Endometrium (tissue), 2 donors: ENCODE measurements at regions not wholly inside any gene's neighbourhood (a gene's known extent, or its start where the extent isn't known, plus 50 kb on each side); places are given as distances from the start of the nearest gene placed in this dataset.
A peak's percentile ranks its signal among the peaks of the same experiment; 100 is the strongest.
"Not testable (repeated sequence)": the region's sequence is repeated elsewhere in the genome, so short reads cannot be mapped to it uniquely, and the experiment has no call there.

Experiments used
- FAIRE-seq: peaks from 2 replicates; lab custom pipeline; 2012; peaks lifted over from hg19 to GRCh38; lab: Jason Lieb, UNC
- donor health status: control.
- donor health status: control.

DNA sequence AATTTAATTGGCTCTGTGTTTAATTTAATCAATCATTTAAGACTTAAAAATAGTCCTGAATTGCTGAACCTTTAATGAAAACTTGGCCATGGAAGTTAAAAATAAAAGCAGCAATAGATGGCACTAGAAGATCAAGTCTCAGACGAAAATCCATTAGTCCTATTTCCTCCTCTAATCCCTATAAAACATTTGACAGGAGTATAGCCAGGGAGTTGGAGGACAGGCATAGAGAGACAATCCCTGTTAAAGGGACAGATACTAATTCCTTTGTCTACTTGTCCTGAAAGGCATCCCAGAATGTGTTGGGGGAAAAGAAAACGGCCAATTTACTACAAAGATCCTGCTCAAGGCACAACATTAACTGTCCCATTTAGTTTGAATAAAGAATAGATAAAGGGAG is 276.3 kb upstream of the TACR3 start:
- FAIRE-seq: no peak

DNA sequence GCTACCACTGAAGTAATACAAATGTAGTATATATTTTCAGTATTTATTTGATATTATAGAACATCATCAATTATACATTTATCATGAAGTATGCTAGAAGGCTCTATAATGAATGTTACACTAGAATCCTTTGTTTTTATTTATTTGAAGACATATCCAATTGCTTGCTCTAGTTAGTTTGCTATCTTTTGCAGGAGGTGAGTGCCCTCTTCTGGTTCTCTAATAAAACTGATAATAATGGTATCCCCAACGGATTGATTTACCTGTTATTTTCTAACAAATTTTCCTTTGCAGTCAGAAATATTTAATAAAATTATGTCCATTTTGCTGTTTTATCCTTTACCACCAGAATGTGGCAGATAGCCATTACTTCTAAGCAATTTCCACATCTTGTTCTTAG is 274.3 kb upstream of the TACR3 start:
- FAIRE-seq: no peak

DNA sequence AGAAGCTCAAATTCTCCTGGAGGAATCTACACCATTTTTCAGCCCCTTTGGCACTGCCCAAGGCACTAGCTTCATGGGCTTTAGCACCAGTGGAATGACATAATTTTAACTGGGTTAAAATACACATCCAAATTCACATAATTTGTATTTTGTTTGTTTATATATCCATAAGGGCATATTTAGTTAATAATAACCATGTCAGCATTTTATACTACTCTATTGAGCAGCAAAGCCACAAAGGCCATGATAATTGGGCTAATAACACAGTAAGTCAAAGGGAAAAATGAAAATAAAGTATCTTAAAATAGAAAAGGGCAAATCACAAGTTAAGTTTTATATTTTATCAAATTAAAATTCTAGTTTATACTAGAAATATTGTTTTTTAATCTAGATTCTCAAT is 262.7 kb upstream of the TACR3 start:
- no peak for FAIRE-seq

DNA sequence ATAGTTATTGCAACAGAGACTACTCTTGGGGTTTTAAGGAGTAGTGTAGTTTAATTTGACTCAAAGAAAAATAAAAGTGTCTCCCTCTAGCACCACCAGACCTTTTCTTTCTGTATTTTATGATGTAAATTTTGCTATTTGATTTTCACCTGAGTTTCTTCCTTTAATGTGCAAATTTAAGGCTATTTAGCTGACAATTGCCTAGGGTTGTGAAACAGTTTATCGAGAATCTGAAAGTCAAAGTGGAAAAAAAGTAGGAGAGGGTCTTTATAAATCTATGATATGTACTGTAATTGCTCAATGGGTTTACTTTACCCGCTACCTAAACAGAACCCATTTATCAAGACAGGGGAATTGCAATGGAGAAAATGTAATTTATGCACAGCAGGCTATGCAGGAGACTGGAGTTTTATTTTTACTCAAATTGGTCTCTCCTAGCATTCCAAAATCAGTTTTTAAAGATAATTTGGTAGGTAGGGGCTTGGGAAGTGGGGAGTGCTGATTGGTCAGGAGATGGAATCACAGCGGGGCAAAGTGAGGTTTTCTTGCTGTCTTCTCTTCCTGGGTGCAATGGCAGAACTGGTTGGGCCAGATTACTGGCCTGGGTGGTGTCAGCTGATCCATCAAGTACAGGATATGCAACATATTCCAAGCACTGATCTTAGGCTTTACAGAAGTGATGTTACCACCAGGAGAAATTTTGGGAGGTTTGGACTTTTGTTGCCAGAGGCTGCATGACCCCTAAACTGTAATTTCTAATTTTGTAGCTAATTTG is 228.6 kb upstream of the TACR3 start:
- FAIRE-seq: no peak

DNA sequence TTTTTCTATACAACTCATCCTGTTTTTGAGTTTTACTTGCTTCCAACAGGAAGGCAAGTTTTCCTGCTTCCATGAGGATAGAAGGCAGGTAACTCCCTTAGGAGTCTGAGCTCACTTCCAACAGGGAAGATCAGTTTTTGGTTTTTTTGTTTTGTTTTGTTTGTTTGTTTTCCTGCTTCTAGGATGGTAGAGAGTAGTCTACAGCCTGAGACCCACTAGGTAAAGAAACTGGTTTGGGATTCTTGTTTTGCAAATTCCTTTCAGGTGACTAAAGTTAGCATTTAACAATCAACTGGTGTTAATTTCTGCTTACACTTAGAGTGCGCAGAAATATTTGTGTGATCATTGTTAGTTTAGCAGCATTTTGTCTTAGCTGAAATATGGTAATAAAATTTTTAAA is 227.8 kb upstream of the TACR3 start:
- FAIRE-seq: no peak

DNA sequence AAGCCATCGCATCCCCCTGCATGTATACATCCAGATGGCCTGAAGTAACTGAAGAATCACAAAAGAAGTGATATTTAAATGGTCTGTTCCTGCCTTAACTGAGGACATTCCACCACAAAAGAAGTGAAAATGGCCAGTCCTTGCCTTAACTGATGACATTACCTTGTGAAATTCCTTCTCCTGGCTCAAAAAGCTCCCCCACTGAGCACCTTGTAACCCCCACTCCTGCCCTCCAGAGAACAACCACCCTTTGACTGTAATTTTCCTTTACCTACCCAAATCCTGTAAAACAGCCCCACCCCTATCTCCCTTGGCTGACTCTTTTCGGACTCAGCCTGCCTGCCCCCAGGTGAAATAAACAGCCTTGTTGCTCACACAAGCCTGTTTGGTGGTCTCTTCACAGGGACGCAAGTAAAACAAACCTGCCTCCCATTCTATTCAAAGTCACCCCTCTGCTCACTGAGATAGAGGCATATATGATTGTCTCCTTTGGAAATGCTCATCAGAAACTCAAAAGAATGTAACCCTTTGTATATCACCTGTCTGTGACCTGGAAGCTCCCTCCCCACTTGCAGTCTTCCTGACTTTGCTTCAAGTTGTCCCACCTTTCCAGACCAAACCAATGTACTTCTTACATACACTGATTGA is 227.0 kb upstream of the TACR3 start:
- FAIRE-seq: not testable (repeated sequence)

DNA sequence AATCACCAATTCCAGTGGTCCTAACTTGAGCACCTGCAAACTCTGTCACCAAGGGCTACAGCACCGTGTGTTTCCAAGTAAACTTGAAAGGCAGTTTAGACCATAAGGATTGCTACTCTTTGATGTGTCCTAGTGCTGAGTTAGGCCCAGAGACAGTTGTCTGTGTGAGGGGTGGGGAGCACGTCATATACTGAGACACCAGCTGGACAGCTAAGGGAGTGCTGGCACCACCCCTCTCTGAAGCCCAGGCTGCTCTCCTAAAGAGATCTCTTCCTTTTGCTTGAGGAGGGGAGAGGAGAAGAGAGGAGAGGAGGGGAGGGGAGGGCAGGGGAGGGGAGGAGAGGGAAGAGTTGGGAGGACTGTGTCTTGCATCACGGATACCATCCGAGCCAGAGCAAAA is 218.7 kb upstream of the TACR3 start:
- FAIRE-seq: no peak

DNA sequence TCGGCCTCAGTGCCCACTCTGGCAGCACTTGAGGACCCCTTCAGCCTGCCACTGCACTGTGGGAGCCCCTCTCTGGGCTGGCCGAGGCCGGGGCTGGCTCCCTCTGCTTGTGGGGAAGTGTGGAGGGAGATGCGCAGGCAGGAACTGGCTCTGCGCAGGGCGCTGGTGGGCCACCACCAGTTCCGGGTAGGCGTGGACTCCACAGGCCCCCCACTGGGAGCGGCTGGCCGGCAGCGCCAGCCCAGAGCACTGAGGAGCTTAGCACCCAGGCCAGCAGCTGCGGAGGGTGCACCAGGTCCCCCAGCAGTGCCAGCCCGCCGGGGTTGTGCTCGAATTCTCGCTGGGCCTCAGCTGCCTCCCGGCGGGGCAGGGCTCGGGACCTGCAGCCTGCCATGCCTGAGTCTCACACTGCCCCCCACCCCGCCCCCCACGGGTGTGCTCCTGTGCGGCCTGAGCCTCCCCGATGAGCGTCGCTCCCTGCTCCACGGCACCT is 216.9 kb upstream of the TACR3 start:
- no peak for FAIRE-seq

DNA sequence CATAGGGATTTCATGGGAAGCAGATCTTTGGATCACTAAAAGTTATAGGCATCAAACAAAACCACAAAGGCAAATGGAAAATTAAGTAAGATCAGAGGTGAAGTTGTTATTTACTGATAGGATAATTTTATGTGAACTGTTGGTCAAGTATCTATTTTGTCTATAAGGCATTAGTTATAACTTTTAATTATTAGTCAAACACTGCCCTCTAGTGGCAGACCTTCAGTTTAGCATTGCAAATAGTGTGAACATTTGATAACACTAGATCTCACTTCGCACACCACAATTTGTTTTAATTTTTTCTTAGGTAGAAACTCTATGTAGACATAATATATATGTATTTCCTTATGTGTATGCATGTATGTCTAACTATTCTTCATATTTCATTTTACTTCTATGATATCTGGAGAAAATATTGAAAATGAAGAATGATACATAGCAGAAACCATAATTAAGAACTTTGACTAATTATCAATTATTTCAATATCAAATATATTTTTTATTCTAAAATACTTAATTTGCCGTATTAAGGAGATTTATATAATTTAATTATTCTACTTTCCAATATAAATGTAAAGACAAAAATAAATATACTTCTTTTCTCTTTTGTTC is 214.5 kb upstream of the TACR3 start:
- FAIRE-seq: peak; percentile 95

DNA sequence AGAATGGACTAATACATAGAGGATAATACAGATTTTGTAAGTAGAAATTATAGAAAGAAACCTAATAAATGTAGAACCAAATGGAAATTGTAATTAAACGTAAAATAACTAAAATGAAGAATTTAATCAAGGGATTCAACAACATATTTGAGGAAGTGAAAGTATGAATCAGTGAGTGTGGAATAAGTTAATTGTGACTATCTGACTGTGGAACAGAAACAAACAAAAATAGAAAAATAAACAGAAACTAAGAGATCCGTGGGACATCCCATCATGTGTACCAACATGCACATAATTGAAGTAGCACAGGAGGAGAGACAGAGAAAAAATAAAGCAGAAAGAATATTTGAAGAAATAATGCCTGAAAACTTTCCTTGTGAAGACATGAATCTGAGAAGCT is 208.6 kb upstream of the TACR3 start:
- no peak for FAIRE-seq

DNA sequence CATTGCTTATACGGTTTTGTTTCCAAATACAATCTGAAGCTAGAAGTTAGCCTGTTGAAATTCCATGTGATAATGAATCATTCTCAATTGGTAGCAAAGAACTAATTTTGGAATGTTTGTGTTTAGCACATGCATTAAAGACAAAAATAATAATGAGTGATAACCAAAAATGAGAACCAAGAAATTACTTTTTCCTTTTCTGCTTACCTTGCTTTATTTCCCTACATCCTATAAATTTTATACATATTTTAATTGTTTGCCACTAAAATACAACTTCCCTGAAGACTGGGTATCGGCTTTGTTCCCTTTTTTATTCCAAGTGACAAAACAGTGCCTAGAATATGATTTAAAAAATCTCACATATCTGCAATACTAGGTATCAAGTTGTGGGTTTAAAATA is 203.8 kb upstream of the TACR3 start:
- no peak for FAIRE-seq

DNA sequence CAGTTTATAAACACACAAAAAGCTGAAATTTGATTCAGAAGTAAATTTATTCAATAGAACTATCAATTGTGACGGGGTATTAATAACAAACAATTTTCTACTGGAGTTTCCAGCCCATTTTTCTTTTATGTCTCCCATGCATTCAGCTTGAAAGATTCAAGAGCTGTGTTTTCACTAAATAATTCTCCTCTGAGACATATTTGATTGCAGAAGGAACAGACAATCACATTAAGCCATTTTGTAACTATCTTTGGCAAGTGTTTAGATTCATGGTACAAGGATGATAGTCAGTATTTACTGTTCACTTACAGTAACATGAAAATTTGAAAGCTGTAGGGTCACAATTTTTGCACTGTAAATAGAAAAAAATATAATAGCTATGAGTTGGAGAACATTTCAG is 198.4 kb upstream of the TACR3 start:
- no peak for FAIRE-seq

DNA sequence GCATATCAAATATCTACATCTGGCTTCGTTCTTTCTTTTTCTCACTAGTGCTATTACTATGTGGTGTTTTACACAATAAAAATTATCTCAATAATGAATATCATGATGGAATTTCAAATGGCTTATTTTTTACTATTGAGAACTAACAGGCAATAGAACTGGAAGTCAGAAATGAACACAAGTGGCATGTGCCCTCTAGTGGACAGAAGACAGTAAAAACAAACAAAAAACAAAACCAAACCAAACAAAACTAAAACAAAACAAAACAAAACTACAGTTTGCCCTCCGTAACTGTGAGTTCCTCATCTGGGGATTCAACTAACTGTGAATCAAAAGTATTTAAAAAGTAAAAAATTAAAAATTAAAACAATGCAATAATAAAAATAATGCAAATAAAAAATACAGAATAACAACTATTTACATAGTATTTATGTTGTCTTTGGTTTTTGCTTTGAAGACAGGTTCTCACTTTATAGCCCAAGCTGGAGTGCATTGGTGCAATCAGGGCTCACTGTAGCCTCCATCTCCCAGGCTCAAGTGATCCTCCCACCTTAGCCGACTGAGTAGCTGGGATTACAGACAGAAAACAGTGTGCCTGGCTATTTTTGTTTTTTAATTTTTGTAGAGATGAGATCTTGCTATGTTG is 195.6 kb upstream of the TACR3 start:
- FAIRE-seq: peak; percentile 97

DNA sequence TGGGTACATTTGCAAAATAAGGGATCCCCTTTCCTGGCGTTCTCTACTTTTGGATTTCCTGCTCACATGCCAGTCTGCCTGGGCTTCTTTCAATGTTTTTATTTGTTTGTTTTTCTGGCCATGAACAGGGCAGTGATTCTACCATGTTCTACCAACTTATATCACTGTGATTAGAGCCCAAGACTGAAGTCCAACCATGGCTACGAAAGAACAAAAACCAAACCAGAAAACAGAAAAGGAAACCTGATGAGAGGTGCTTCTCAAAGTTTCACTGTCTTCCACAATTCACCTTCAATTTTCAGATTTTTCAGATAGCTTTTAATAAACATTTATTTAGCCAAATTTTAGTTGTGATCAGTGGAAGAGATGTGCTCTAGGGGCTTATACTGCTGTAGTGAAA is 187.6 kb upstream of the TACR3 start:
- no peak for FAIRE-seq

DNA sequence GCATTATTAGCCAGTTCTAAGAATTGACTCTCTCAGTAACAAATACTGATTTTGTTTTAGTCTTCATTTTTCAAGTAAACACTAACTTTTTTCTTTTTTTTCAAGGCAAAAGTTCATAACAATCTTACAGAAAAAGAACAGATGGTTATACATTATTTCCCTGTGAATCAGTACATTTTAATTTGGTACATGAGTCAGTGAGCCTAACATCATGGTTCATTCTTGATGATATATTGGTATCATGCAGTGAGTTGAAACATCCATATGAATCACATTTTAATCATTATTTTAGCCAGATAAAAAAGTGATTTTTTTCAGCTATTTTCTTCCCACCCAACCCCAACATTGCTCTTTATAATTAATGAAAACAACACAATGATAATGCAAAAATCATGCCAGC is 184.3 kb upstream of the TACR3 start:
- FAIRE-seq: no peak

DNA sequence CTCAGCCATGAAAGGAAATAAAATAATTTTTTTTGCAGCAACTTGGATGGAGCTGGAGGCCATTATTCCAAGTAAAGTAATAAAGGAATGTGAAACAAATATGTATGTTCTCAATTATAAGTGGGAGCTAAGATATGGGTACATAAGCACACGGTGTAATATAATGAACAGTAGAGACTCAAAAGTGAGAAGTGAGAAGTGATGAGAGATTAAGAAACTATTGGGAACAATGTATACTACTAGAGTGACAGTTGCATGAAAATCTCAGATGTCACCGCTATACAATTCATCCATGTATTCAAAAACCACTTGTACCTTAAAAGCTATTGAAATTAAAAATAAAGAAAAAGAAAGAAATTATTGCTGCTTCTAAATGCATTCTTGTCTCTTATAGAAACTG is 182.9 kb upstream of the TACR3 start:
- no peak for FAIRE-seq

DNA sequence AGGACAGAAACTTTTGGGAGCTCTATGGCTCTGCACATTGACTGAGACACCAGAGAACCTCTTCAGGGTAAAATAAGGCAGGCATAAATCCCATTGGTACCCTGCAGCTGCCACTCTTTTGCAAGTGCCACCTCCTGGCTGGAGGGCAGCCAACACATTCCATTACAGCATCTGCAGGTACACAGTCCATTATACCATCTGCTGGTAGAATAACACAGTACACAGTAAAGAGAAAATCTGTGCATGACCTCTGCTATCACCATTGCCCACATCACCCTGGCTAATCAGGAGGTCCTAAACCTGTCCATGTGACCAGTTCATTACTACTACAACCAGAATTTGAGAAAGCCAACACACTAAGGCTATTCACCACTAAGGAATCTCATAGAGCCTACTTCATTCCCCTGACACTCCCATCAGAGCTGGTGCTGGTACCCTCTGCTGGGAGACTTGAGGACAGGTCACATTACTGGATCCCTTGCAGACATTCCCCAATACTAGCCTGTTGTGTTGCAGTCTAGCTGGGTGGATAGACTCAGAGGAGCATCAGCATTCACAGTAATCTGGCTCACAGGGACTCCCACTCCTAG is 176.2 kb upstream of the TACR3 start:
- no peak for FAIRE-seq

DNA sequence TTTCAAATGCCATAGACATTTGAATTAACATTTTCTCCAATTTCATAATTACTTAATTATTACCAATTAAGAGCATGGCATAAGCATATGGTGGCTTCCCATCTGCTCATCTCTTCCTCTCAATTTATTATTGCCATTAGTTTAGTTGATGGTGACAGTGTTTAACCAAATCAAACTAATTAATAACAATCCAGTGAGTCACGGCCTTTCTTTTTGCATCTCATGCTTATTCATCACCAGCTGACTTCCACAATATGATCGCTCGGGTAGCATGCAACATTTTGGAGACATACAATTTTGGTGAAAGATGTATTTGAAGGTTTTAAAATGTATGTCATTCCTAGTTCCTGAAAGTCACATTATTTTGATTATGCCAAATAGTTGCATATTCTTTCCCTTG is 172.8 kb upstream of the TACR3 start:
- no peak for FAIRE-seq

DNA sequence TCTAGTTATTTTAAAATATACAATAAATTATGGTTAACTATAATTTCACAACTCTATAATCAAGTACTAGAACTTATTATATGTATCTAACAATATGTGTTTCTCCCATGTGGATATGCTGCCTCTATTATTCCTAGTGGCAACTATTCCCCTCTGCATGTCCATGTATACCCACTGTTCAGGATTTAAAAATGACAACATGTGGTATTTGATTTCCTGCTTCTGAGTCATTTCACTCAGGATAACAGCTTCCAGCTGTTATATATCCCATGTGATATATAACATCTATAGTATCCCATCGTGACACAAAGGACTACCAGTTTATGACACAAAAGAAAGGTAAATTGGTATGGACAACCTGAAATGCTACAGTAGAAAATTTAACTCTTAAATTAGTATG is 167.4 kb upstream of the TACR3 start:
- FAIRE-seq: no peak

DNA sequence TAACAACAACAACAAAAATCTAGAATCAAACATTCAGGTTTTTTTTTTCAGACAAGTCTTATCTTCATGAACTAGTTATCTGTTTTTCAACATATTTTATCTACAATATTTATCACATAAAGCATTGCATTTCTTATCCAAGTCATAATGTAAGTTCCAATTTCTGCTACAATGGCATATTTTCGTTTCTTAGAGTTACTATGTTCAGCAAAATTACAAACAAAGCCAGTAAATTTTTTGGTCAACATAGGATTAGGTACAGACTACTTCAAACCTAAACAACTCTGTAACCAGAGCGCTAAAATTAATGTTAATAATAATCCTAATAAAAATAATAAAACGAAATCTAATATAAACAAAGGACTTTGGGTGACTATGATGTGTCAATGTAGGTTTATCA is 165.4 kb upstream of the TACR3 start:
- no peak for FAIRE-seq

DNA sequence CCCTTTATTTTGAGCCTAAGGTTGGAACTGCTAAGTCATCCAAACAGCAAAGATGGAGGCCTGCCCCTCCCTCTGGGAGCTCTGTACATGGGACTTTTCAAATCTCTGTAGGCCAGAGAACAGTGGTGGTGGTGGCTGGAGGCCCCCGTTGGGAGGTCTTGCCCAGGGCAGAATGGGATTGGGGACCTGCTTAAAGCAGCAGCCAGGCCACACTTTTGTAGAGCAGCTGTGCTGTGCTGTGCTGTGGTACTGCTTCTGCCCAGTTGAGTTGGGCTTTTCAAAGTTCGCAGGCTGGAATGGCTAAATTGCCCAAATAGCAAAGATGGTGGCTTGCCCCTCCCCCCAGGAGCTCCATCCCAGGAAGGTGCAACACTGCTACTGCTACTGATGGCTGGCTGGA is 147.5 kb upstream of the TACR3 start:
- FAIRE-seq: no peak

DNA sequence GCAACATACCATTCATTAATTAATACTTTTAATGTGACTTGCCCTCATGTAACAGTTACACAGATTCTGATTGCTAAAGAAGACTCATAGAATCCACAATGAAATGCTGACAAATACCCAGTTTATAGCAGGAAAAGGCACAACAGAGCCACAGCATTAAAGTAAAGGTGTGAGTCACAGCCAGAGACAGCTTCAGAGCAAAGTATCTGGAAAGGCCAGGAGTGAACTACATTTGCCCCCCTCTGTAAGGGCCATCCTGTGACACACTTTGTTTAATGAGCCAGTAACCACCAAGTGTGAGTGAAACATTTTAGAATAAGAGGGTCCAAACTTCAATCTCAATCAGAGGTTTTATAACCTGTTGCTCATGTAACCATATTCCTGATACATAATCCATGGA is 133.8 kb upstream of the TACR3 start:
- no peak for FAIRE-seq

DNA sequence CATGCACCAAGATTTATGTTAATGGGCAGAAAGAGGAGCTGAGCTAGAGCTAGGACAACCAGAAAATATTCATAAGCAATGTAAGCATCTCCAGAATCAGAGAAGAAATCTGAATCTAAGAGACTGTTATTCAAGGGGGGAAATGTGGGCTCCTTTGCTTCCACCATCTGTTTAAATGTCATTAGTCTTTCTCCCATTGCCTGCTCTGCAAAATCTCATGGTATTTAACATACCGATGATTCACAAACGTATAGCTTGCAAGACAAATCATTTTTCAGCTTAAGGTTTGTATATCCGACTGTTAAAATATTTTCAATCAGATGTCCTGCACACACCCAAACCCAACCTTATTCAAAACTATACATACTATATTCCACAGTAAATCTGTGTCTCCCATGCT is 133.4 kb upstream of the TACR3 start:
- FAIRE-seq: no peak
